ENCODE measurements at regions not wholly inside any gene's neighbourhood (a gene's known extent, or its start where the extent isn't known, plus 50 kb on each side); places are given as distances from the start of the nearest gene placed in this dataset.

DNA sequence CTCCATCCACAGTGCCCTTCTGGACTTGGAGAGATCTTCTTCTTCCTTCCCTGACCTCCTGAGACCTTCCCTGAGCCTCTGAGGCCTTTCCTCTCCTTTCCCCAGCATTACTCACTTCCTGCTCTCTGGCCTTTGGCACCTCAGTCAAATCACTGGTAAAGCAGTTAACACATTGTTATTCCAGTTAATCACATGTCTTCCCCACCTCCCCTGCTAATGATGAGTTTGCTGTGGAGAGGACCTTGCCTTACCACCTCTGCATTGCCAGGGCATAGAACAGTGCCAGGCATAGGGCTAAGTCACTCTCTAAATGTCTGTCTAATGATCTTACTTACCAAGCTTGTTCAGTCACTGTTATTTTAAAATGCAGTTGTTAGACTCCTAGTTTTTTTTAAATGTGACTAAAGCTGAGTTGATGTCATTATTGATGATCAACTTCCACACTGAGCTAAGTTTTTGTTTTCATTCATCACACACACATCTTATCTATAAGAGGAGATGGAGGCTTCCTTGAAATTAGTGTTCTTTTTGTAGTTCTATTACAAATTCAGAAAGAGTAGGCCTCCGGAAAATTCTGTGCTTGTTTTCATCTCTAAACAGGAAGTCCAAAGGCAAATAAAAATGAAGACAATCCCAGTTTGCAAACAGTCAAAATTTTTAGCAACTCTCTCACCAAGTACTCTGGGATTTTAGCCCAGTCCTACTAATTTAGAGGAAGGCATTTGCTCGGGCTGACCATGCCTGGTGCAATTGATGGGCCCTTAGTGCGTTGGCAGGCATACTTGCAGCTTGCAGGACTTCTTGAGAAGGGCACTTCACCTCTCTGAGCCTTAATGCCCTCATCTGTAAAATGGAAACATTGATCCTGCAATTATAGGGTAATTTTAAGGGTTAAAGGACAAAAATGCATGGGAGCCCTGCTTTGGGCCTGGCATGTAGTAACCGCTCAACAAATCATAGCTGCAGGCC lies 113.7 kb upstream of the SPRED2 start:
- peak; percentile 65 for DNase-seq (ENCODE audit: low spot score)

DNA sequence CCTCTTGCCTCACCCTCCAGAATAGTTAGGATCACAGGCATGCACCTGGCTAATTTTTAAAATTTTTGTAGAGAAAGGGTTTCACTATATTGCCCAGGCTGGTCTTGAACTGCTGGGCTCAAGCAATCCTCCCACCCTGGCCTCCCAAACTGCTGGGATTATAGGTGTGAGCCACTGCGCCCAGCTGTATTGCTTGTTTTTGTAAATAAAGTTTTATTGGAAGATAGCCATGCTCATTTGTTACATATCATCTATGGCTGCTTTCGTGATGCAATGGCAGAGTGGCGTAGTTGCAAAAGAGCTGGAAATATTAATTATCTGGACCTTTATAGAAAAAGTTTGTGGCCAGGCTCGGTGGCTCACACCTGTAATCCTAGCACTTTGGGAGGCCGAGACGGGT lies 109.4 kb upstream of the SPRED2 start:
- DNase-seq (ENCODE audit: low spot score): no peak

GRCh38 chr2:65539633-65540032 lies 107.2 kb upstream of the SPRED2 start:
- DNase-seq (ENCODE audit: low spot score): peak; percentile 45

DNA sequence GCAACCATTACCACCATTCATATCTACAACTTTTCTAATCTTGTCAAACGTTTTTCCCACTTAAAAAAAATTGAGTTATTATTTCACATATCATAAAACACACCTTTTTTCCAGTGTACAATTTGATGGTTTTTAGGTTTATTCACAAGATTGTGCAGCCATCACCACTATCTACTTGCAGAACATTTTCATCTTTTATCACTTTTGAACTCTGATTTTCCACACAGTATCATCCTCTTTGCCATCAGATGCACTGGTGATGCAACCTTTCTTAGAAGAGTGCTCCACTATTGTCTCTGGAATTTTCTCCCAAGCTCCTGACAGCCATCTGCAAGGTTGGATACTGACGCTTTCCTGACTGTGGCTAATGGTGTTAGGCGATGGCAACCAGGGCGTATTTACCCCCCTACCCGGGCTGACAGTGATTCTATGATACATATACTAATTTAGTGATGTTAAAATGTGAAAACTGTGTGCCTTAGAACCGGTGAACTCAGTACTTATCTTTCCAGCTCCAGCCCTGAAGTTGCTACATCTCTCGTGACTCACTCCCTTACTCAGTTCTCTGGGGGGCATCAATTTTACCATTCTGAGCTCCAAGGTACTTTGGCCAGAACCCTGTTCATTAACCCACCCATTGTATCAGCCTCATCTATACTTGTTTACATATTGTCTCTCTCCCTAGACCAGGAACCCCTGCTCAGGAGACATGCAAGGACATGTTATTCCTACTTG lies 105.4 kb upstream of the SPRED2 start:
- no peak for DNase-seq (ENCODE audit: low spot score)

DNA sequence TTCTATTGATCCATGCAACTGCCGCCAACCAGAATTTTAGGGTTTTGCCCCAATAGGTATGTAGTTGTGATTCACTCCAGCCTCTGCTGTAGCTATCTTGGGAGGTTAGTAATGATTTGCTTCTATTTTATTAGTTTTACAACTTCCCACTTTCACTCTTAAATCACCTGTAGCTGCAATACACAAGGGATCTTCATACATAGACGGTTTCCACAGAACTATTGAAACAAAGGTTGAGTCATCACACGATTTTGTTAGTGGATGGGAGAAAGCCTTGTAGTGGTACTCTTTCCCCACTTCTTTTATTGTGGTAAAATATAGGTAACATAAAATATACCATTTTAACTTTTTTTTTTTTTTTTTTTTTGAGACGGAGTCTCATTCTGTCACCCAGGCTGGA lies 104.2 kb upstream of the SPRED2 start:
- no peak for DNase-seq (ENCODE audit: low spot score)

- peak; percentile 51 for DNase-seq (ENCODE audit: low spot score)
Measured at GRCh38 chr2:65532937-65533336, 100.5 kb upstream of the SPRED2 start.

- no peak for DNase-seq (ENCODE audit: low spot score)
Measured at GRCh38 chr2:65532326-65532725, 99.9 kb upstream of the SPRED2 start.

- DNase-seq (ENCODE audit: low spot score): no peak
Measured at GRCh38 chr2:65530547-65531320, 98.3 kb upstream of the SPRED2 start.

DNA sequence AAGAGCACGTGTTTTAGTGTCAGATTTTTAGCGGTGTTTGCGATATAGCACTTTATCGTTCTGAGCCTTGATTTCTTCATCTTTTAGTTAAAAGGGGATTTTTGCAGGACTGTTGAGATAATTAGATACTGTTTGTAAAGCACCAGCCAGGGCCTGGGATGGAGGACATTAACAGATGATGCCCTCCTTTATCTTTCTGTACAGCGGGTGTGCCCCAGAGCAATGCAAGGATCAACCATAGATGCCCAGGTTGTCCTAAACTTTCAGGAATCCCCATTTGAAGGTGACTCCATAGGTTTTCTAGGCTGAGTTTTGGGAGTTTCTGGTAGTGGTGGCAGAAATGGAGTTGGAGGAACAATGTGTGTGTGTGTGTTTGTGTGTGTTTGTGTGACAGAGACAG lies 97.0 kb upstream of the SPRED2 start:
- no peak for DNase-seq (ENCODE audit: low spot score)

- no peak for DNase-seq (ENCODE audit: low spot score)
Measured at GRCh38 chr2:65528241-65528574, 95.8 kb upstream of the SPRED2 start.

- no peak for DNase-seq (ENCODE audit: low spot score)
Measured at GRCh38 chr2:65527451-65528240, 95.2 kb upstream of the SPRED2 start.

DNA sequence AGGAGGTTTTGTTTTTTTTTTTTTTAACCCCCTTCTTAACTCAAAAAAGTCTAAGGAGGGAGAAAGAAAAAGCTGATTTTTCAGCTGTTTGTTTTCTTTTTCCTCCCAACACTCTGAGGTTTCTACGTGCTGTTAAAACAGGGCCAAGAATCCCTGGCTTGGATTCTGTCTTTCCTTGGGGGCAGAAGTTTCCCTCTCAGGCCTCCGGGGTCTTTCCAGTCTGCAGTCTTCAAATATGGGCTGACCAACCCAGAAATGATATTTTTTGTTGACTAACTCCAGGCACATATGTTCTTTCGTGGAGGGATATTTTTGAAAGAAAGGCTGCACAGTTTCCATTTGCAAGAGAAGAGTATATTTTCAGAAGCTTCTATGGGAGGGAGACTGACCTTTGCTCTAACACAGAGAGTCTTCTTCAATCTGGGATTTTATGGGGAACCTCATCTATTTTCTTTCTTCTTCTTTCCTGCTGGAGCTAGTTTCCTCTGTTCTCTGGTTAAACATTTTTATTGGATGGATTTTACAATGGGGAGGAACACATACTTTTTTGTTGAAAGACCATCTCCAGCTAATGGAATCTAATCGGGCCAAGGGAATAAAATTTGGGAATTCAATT lies 93.3 kb upstream of the SPRED2 start:
- DNase-seq (ENCODE audit: low spot score): no peak

GRCh38 chr2:65522922-65523321 lies 90.5 kb upstream of the SPRED2 start:
- DNase-seq (ENCODE audit: low spot score): no peak

DNA sequence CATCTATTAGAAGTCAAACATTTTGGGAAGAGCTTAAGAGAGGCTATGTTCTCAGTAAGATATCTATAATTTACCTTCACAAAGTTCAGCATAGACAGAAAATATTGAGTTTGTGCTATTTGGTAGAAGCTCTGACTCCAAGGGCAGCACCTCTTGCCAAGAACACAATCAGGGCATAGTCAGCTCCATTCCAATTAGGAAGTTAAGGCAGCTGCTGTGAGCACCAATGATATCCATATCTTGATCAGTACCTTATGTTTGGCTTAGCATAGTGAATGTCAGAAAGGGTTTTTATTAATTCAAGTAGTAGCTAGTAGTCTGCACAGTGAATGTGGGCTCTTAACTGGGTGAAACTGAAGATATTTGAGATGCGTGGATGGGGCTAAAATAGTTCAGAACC lies 86.4 kb upstream of the SPRED2 start:
- DNase-seq (ENCODE audit: low spot score): no peak

DNA sequence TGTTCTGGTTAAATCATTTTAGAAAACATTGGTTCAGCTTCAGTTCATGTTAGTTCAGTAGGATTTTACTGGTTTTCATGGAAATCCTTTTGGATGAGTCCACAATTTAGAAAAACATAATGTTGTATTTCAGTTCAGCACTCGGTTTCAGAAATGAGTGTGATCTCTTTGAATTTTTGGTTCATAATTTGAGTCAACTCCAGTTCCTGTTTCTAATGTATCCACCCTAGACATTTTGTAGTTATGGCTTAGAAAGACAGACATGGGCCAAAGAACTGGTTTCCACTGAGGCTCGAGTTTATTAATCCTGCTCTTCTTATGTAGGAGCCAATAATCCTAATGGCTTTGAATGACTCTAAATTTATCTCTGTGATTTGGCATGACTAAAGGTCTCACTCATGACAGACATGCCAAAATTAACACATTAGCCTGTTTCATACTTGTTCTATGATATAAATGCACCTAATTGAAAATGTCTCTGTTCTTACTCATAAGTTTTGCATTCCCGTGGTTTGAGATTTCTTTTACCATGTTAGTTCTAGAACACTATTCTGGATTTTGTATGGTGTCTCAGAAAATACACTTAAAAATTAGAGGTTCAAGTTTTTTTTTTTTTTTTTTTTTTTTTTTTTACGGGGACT lies 82.3 kb upstream of the SPRED2 start:
- DNase-seq (ENCODE audit: low spot score): no peak

- no peak for DNase-seq (ENCODE audit: low spot score)
Measured at GRCh38 chr2:65512783-65513182, 80.4 kb upstream of the SPRED2 start.

- DNase-seq (ENCODE audit: low spot score): no peak
Measured at GRCh38 chr2:65511306-65511705, 78.9 kb upstream of the SPRED2 start.

GRCh38 chr2:65508225-65508624 lies 75.8 kb upstream of the SPRED2 start:
- no peak for DNase-seq (ENCODE audit: low spot score)

DNA sequence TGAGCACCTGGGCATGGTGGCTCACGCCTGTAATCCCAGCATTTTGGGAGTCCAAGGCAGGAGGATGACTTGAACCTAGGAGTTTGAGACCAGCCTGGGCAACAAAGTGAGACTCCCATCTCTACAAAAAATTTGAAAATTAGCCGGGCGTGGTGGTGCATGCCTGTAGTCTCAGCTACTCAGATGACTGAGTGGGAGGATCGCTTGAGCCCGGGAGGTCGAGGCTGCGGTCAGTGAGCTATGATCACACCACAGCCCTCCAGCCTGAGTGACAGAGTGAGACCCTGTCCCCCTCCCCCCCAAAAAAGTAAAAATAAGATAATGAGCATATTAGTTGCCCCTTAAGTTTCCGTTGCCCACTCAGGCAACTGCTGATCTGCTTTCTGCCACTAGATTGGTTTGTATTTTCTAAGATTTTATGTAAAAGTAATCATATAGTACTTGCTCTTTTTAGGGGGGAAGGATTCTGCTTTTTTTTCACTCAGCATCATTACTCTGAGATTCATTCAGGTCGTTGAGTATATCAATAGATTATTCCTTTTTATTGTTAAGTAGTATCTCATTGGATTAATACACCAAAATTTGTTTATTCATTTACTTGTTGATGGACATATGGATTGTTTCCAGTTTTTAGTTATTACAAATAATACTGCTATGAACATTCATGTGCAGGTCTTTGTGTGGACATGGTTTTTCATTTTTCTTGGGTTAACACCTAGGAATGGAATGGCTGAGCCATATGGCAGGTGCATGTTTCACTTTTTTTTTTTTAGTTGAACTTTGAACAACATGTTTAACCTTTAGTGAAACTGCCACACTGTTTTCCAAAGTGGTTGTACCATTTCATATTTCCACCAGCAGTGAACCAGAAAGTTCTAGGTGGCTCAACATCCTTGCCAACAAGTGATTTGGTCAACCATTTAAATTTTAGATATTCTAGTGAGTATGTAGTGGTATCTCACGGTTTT lies 75.0 kb upstream of the SPRED2 start:
- DNase-seq (ENCODE audit: low spot score): no peak
